ENCODE measurements at regions not wholly inside any gene's neighbourhood (a gene's known extent, or its start where the extent isn't known, plus 50 kb on each side); places are given as distances from the start of the nearest gene placed in this dataset.

DNA sequence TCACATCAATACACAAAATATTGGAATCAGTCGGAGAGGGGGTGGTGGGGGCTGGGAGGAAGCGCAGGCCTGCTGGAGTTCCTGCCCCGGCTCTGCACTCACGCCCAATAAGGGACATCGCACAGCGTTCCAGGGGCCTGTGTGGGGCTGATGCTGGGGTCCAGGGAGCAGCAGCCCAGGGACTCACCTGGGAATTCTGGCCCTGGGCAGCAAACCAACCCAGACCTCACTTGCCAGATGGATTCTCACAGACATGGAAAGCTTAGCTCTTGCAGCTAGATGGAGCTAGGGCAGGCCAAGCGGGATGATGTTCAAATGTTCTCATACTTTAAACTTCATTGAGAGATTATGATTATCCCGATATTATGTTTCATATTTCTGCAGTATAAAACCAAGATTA lies 266.6 kb upstream of the TANK start:
- TF ChIP-seq, protein P1, sequence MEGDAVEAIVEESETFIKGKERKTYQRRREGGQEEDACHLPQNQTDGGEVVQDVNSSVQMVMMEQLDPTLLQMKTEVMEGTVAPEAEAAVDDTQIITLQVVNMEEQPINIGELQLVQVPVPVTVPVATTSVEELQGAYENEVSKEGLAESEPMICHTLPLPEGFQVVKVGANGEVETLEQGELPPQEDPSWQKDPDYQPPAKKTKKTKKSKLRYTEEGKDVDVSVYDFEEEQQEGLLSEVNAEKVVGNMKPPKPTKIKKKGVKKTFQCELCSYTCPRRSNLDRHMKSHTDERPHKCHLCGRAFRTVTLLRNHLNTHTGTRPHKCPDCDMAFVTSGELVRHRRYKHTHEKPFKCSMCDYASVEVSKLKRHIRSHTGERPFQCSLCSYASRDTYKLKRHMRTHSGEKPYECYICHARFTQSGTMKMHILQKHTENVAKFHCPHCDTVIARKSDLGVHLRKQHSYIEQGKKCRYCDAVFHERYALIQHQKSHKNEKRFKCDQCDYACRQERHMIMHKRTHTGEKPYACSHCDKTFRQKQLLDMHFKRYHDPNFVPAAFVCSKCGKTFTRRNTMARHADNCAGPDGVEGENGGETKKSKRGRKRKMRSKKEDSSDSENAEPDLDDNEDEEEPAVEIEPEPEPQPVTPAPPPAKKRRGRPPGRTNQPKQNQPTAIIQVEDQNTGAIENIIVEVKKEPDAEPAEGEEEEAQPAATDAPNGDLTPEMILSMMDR (conservative IDR thresholded peaks at IDR 0.05; ENCODE audit: low read depth in 2 of 2) = peak in 1 of 2 experiments; percentile 21; a peak in 2 of 4 replicates
- no peak for TF ChIP-seq EZH2 (IDR thresholded peaks at IDR 0.05; ENCODE audit: low read depth, unreplicated experiment)
